B cell (primary cell): ENCODE measurements at regions not wholly inside any gene's neighbourhood (a gene's known extent, or its start where the extent isn't known, plus 50 kb on each side); places are given as distances from the start of the nearest gene placed in this dataset.

Source experiments
- ATAC-seq: fragments of 200-7000 bp; cut with Tn5 transposase; one replicate; pipeline ENCODE4 v1.10.0; 2021; ENCODE audit warnings: low read depth, mild to moderate bottlenecking, moderate number of reproducible peaks, moderate library complexity
- CTCF ChIA-PET: fragments of 350-600 bp; sonication (Branson Sonifier 250); formaldehyde crosslinking; loops from one replicate; lab custom pipeline; 2021; ENCODE audit warnings: antibody characterized with exemption, inconsistent platforms; lab: Charles Lee
- POLR2A ChIA-PET: fragments of 350-600 bp; sonication (Branson Sonifier 250); formaldehyde crosslinking; loops from one replicate; lab custom pipeline; 2021; ENCODE audit warnings: antibody characterized with exemption; lab: Charles Lee
- DNase-seq: peaks from one replicate; pipeline ENCODE4 v3.0.0; 2013
- H2AFZ ChIP-seq: 2 replicates; pipeline ENCODE4 v1.6.1; 2012; ENCODE audit warnings: mild to moderate bottlenecking, low read depth, low read length; ENCODE audit not compliant: insufficient read depth, poor library complexity, severe bottlenecking
- H3K27ac ChIP-seq, 2 donors: 1 replicate in 1 of 2; 2 replicates in 1 of 2; pipeline ENCODE4 v1.5.1; 2012 to 2013; ENCODE audit warnings: low read length in 2 of 2, mild to moderate bottlenecking in 2 of 2, moderate library complexity in 1 of 2
- H3K27me3 ChIP-seq, 4 experiments: fragments of 200-600 bp in 1 of 4; sonication (generic) in 1 of 4; replicated peaks in 1 of 4; 1 replicate in 2 of 4; 2 replicates in 2 of 4; pipeline versions ENCODE4 v1.6.1 to v1.7.0; 2013 to 2016; ENCODE audit warnings: low read length in 3 of 4, mild to moderate bottlenecking in 2 of 4, mixed read lengths in 1 of 4, moderate library complexity in 1 of 4; ENCODE audit not compliant: insufficient read depth in 4 of 4, control insufficient read depth in 3 of 4; ENCODE audit errors: control extremely low read depth in 1 of 4
- H3K36me3 ChIP-seq, 2 experiments: replicated peaks in 1 of 2; 1 replicate in 1 of 2; 2 replicates in 1 of 2; pipeline versions ENCODE4 v1.6.1 to v1.7.1; 2013; ENCODE audit warnings: low read length in 1 of 2; ENCODE audit not compliant: insufficient read depth in 2 of 2, control insufficient read depth in 1 of 2; ENCODE audit errors: control extremely low read depth in 1 of 2, extremely low read depth in 1 of 2
- H3K4me1 ChIP-seq, 2 donors: fragments of 200-600 bp in 1 of 2; sonication (generic) in 1 of 2; 1 replicate in 1 of 2; 2 replicates in 1 of 2; pipeline versions ENCODE4 v1.5.1 to v1.6.1; 2013 to 2017; ENCODE audit warnings: low read length in 2 of 2; ENCODE audit not compliant: control insufficient read depth in 2 of 2, insufficient read depth in 2 of 2
- H3K4me2 ChIP-seq: replicated peaks from 2 replicates; pipeline ENCODE3; 2012; ENCODE audit warnings: mild to moderate bottlenecking, low read depth, low read length; ENCODE audit not compliant: poor library complexity, severe bottlenecking
- H3K4me3 ChIP-seq, 5 experiments: fragments of 200-600 bp in 1 of 5; sonication (generic) in 1 of 5; 1 replicate in 3 of 5; 2 replicates in 2 of 5; pipeline versions ENCODE4 v1.5.1 to v1.7.0; 2011 to 2016; ENCODE audit warnings: low read length in 4 of 5, mild to moderate bottlenecking in 4 of 5, low read depth in 2 of 5, control low read depth in 1 of 5, moderate library complexity in 1 of 5; ENCODE audit not compliant: insufficient read depth in 1 of 5; ENCODE audit errors: control extremely low read depth in 1 of 5, extremely low read depth in 1 of 5
- H3K79me2 ChIP-seq: fragments of 200-600 bp; sonication (generic); one replicate; pipeline ENCODE4 v1.6.0; 2016; ENCODE audit warnings: low read length; ENCODE audit not compliant: control insufficient read depth, insufficient read depth
- H3K9ac ChIP-seq: fragments of 200-600 bp; sonication (generic); 2 replicates; pipeline ENCODE4 v1.6.1; 2017; ENCODE audit warnings: mild to moderate bottlenecking, low read length, moderate library complexity
- H3K9me3 ChIP-seq, 3 donors: one replicate each; pipeline versions ENCODE4 v1.6.1 to v1.7.1; 2013; ENCODE audit warnings: low read length in 2 of 3; ENCODE audit not compliant: control insufficient read depth in 2 of 3, insufficient read depth in 1 of 3; ENCODE audit errors: control extremely low read depth in 1 of 3
- H4K20me1 ChIP-seq: 2 replicates; pipeline ENCODE4 v1.6.0; 2012; ENCODE audit warnings: mild to moderate bottlenecking, low read length; ENCODE audit not compliant: insufficient read depth, control insufficient read depth, poor library complexity, severe bottlenecking
- H3K27ac Mint-ChIP-seq: one replicate; pipeline ENCODE4 v1.8.0; 2021; ENCODE audit warnings: mixed read lengths
- H3K27me3 Mint-ChIP-seq: one replicate; pipeline ENCODE4 v1.8.0; 2021; ENCODE audit warnings: mixed read lengths
- H3K4me1 Mint-ChIP-seq: one replicate; pipeline ENCODE4 v1.8.0; 2021; ENCODE audit warnings: mixed read lengths
- H3K4me3 Mint-ChIP-seq: one replicate; pipeline ENCODE4 v1.8.0; 2021; ENCODE audit warnings: mixed read lengths
- H3K9me3 Mint-ChIP-seq: one replicate; pipeline ENCODE4 v1.8.0; 2022; ENCODE audit warnings: mixed read lengths; ENCODE audit not compliant: insufficient read depth
- EZH2 ChIP-seq: IDR thresholded peaks from 2 replicates; pipeline ENCODE4 v1.6.1; 2012; ENCODE audit warnings: borderline replicate concordance, low read depth, mild to moderate bottlenecking, moderate library complexity, low read length; ENCODE audit not compliant: insufficient read depth, poor library complexity, severe bottlenecking
- WGBS: methylation state at CpG from one replicate; pipeline ENCODE4 v1.1.5; 2013; ENCODE audit warnings: missing lambda C conversion rate; ENCODE audit not compliant: insufficient coverage; 5-methylcytosine and 5-hydroxymethylcytosine counted together
- intact Hi-C: fragments of 100-400 bp; cut with micrococcal nuclease; formaldehyde crosslinking; loops from one replicate; pipeline ENCODE4 v1.10.0; 2022
- TF ChIP-seq, protein P1 (sequence below): fragments of 200-600 bp; IDR thresholded peaks from one replicate; pipeline ENCODE4 v1.8.0; 2022; ENCODE audit warnings: antibody characterized with exemption, mild to moderate bottlenecking

DNA sequence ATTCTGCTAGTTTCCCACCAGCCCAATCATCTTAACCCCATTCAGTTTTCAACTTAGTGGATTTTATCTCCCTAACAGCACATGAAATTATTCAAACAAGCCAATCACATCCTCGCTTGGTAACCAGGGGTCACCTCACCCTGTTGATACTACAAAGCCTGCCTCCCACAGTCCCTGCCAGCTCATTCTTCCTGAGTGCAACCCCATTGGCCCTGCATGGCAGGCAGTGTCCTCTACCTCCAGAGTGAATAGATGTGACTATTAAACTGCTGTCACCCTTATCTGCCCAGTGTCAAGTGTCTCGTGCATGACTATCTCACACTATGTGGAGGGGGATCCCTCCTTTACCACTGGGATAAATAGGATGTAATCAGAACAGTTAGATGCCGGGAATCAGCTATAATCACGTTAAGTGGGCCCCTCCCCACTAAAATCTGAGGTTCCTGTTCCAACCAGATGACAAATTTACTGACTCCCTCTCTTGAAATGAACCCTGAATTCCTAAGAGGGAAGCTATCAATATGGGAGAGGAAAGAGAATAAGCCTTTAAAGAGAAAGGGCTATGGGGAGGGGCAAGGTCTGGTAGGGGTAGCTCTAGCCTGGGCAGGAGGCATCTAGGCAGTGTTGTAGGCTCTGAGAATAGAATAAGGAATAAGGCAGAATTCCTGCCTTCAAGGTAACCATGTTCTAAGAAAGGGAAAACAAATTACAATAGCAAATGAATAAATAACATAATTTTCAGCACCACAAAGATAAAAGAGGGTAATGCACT lies 155.9 kb downstream of the SLC30A10 start:
- Histone ChIP-seq H3K27ac (no peak overlapping the region), H3K36me3 (no peaks in the 10 kb centered on the region), H4K20me1 (no peaks in the 10 kb centered on the region), H3K79me2 (no peaks in the 10 kb centered on the region), H2AFZ (no peak overlapping the region), H3K4me3 (no peak overlapping the region), H3K4me1 (no peaks in the 10 kb centered on the region), H3K4me2 (no peak overlapping the region), H3K27me3 (no peaks in the 10 kb centered on the region), H3K9ac (no peak overlapping the region), H3K9me3 (peaks cover 0 to 5% (median 0%) of the 10 kb centered on the region in 3 donors)
- Mint-ChIP-seq H3K27me3 (peaks cover 4% of the 10 kb centered on the region), H3K27ac (no peak overlapping the region), H3K9me3 (peaks cover 11% of the 10 kb centered on the region), H3K4me1 (peaks cover 11% of the 10 kb centered on the region), H3K4me3 (no peak overlapping the region)
- intact Hi-C loops: no loop called here
- POLR2A ChIA-PET: no interaction called here
- TF ChIP-seq, protein P1, sequence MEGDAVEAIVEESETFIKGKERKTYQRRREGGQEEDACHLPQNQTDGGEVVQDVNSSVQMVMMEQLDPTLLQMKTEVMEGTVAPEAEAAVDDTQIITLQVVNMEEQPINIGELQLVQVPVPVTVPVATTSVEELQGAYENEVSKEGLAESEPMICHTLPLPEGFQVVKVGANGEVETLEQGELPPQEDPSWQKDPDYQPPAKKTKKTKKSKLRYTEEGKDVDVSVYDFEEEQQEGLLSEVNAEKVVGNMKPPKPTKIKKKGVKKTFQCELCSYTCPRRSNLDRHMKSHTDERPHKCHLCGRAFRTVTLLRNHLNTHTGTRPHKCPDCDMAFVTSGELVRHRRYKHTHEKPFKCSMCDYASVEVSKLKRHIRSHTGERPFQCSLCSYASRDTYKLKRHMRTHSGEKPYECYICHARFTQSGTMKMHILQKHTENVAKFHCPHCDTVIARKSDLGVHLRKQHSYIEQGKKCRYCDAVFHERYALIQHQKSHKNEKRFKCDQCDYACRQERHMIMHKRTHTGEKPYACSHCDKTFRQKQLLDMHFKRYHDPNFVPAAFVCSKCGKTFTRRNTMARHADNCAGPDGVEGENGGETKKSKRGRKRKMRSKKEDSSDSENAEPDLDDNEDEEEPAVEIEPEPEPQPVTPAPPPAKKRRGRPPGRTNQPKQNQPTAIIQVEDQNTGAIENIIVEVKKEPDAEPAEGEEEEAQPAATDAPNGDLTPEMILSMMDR: no peak
- no peak for TF ChIP-seq EZH2
- CTCF ChIA-PET: no interaction called here
- no peak for DNase-seq
- ATAC-seq: no peak
- 93% methylated on average over 1 of the region's 4 CpGs for WGBS

DNA sequence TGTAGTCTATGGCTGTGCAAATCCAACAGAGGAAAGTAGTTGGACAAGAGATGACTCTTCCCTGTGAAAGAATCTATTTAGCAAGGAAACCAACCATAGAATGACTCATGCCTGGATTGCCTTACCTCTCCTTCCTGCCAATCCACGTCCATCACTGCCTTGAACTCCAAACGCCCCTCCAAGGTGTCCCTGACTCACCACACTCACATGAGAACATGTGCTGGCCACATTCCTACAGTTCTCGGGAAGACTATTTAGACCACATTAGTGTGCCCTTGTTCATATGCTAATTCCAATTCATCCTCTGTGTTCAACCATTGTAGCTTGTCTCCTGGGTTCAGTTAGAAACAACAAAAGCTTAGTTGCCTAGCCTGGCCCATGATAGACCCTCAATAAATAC lies 157.3 kb downstream of the SLC30A10 start:
- Mint-ChIP-seq H3K27me3 (no peaks in the 10 kb centered on the region), H3K9me3 (peaks cover 11% of the 10 kb centered on the region), H3K4me3 (no peak overlapping the region), H3K4me1 (peaks cover 11% of the 10 kb centered on the region), H3K27ac (no peak overlapping the region)
- Histone ChIP-seq H3K4me3 (no peak overlapping the region), H3K27me3 (no peaks in the 10 kb centered on the region), H3K36me3 (no peaks in the 10 kb centered on the region), H4K20me1 (no peaks in the 10 kb centered on the region), H3K27ac (no peak overlapping the region), H2AFZ (no peak overlapping the region), H3K9me3 (peaks cover 0 to 5% (median 0%) of the 10 kb centered on the region in 3 donors), H3K4me2 (no peak overlapping the region), H3K4me1 (no peaks in the 10 kb centered on the region), H3K79me2 (no peaks in the 10 kb centered on the region), H3K9ac (no peak overlapping the region)
- ChIA-PET CTCF (no interaction called here), POLR2A (no interaction called here)
- ATAC-seq: no peak
- DNase-seq: no peak
- no peak for TF ChIP-seq EZH2
- TF ChIP-seq, protein P1: no peak
- 74% methylated on average over 3 of the region's 3 CpGs for WGBS
- intact Hi-C loops: no loop called here
